Ectodermal cell (in vitro differentiated cells): ENCODE measurements at regions not wholly inside any gene's neighbourhood (a gene's known extent, or its start where the extent isn't known, plus 50 kb on each side); places are given as distances from the start of the nearest gene placed in this dataset.

Source experiments
- H3K27ac ChIP-seq: 2 replicates; pipeline ENCODE4 v1.7.0; 2013; ENCODE audit warnings: mild to moderate bottlenecking, low read depth, low read length; ENCODE audit not compliant: insufficient read depth, poor library complexity, severe bottlenecking
- H3K27me3 ChIP-seq: 2 replicates; pipeline ENCODE4 v1.7.0; 2013; ENCODE audit warnings: mild to moderate bottlenecking, low read length; ENCODE audit not compliant: insufficient read depth, control insufficient read depth, poor library complexity, severe bottlenecking
- H3K36me3 ChIP-seq: one replicate; pipeline ENCODE4 v1.7.0; 2013; ENCODE audit warnings: low read length; ENCODE audit not compliant: control insufficient read depth, insufficient read depth
- H3K4me1 ChIP-seq: one replicate; pipeline ENCODE4 v1.7.0; 2013; ENCODE audit warnings: low read length; ENCODE audit not compliant: control insufficient read depth, insufficient read depth
- H3K4me3 ChIP-seq: 2 replicates; pipeline ENCODE4 v1.7.0; 2013; ENCODE audit warnings: low read depth, low read length, control low read depth; ENCODE audit not compliant: insufficient read depth
- H3K9me3 ChIP-seq: 2 replicates; pipeline ENCODE4 v1.7.0; 2013; ENCODE audit warnings: mild to moderate bottlenecking, low read length, moderate library complexity; ENCODE audit not compliant: control insufficient read depth
- WGBS, 2 experiments: methylation state at CpG; one replicate each; pipeline ENCODE4 v1.1.7; 2013; ENCODE audit warnings: missing lambda C conversion rate in 2 of 2; 5-methylcytosine and 5-hydroxymethylcytosine counted together

GRCh38 chr2:147547440-147547839, 297.4 kb upstream of the ACVR2A start:
- no peak overlapping the region for H3K27ac ChIP-seq
- H3K36me3 ChIP-seq, result no peaks in the 10 kb centered on the region
- H3K9me3 ChIP-seq, result no peaks in the 10 kb centered on the region
- WGBS, 2 experiments, result 87 to 95% methylated on average over 1 of the region's 1 CpG
- no peaks in the 10 kb centered on the region for H3K4me1 ChIP-seq
- no peaks in the 10 kb centered on the region for H3K27me3 ChIP-seq
- no peak overlapping the region for H3K4me3 ChIP-seq

- Histone ChIP-seq H3K4me1 (no peaks in the 10 kb centered on the region), H3K36me3 (no peaks in the 10 kb centered on the region), H3K9me3 (no peaks in the 10 kb centered on the region), H3K27ac (no peak overlapping the region), H3K27me3 (no peaks in the 10 kb centered on the region), H3K4me3 (no peak overlapping the region)
- 94 to 97% methylated on average over 1 of the region's 1 CpG for WGBS, 2 experiments
These were observed 298.7 kb upstream of the ACVR2A start for GRCh38 chr2:147546109-147546508.

- Histone ChIP-seq H3K4me3 (no peak overlapping the region), H3K4me1 (no peaks in the 10 kb centered on the region), H3K9me3 (no peaks in the 10 kb centered on the region), H3K27me3 (no peaks in the 10 kb centered on the region), H3K27ac (no peak overlapping the region), H3K36me3 (no peaks in the 10 kb centered on the region)
These were observed 301.8 kb upstream of the ACVR2A start for GRCh38 chr2:147543056-147543455.

GRCh38 chr2:147542351-147542750, 302.5 kb upstream of the ACVR2A start:
- no peaks in the 10 kb centered on the region for H3K4me1 ChIP-seq
- no peaks in the 10 kb centered on the region for H3K9me3 ChIP-seq
- H3K27ac ChIP-seq, result no peak overlapping the region
- no peaks in the 10 kb centered on the region for H3K27me3 ChIP-seq
- no peak overlapping the region for H3K4me3 ChIP-seq
- WGBS, 2 experiments, result 87 to 90% methylated on average over 3 of the region's 3 CpGs
- no peaks in the 10 kb centered on the region for H3K36me3 ChIP-seq

GRCh38 chr2:147541314-147541713, 303.5 kb upstream of the ACVR2A start:
- Histone ChIP-seq H3K4me1 (no peaks in the 10 kb centered on the region), H3K27ac (no peak overlapping the region), H3K9me3 (no peaks in the 10 kb centered on the region), H3K36me3 (no peaks in the 10 kb centered on the region), H3K27me3 (no peaks in the 10 kb centered on the region), H3K4me3 (no peak overlapping the region)
- WGBS, 2 experiments, result 88 to 94% methylated on average over 1 of the region's 1 CpG

- H3K27me3 ChIP-seq, result no peaks in the 10 kb centered on the region
- no peak overlapping the region for H3K27ac ChIP-seq
- H3K9me3 ChIP-seq, result no peaks in the 10 kb centered on the region
- no peak overlapping the region for H3K4me3 ChIP-seq
- H3K36me3 ChIP-seq, result no peaks in the 10 kb centered on the region
- H3K4me1 ChIP-seq, result no peaks in the 10 kb centered on the region
- WGBS, 2 experiments, result 89 to 90% methylated on average over 3 of the region's 3 CpGs
These were observed 306.0 kb upstream of the ACVR2A start for GRCh38 chr2:147538821-147539220.

- H3K36me3 ChIP-seq, result no peaks in the 10 kb centered on the region
- WGBS, 2 experiments, result 87 to 96% methylated on average over 1 of the region's 1 CpG
These were observed 306.7 kb upstream of the ACVR2A start for GRCh38 chr2:147538088-147538487.

GRCh38 chr2:147531269-147531668, 313.6 kb upstream of the ACVR2A start:
- WGBS, 2 experiments, result 94 to 100% methylated on average over 2 to 3 of the region's 3 CpGs
- no peaks in the 10 kb centered on the region for H3K4me1 ChIP-seq
- no peaks in the 10 kb centered on the region for H3K9me3 ChIP-seq
- H3K27me3 ChIP-seq, result no peaks in the 10 kb centered on the region
- no peak overlapping the region for H3K27ac ChIP-seq
- H3K36me3 ChIP-seq, result no peaks in the 10 kb centered on the region
- H3K4me3 ChIP-seq, result no peak overlapping the region

More at GRCh38 chr2:147538088-147538487, 306.7 kb upstream of the ACVR2A start:
- H3K9me3 ChIP-seq, result no peaks in the 10 kb centered on the region
- no peaks in the 10 kb centered on the region for H3K27me3 ChIP-seq
- H3K27ac ChIP-seq, result no peak overlapping the region
- H3K4me3 ChIP-seq, result no peak overlapping the region
- no peaks in the 10 kb centered on the region for H3K4me1 ChIP-seq

- H3K36me3 ChIP-seq, result no peaks in the 10 kb centered on the region
- H3K27ac ChIP-seq, result no peak overlapping the region
- WGBS, 2 experiments, result 92 to 98% methylated on average over 3 of the region's 3 CpGs
- H3K4me3 ChIP-seq, result no peak overlapping the region
- no peaks in the 10 kb centered on the region for H3K4me1 ChIP-seq
- H3K9me3 ChIP-seq, result no peaks in the 10 kb centered on the region
- no peaks in the 10 kb centered on the region for H3K27me3 ChIP-seq
These were observed 314.8 kb upstream of the ACVR2A start for GRCh38 chr2:147530033-147530432.

GRCh38 chr2:147525819-147526489, 318.9 kb upstream of the ACVR2A start:
- H3K9me3 ChIP-seq, result no peaks in the 10 kb centered on the region
- no peak overlapping the region for H3K4me3 ChIP-seq
- no peak overlapping the region for H3K27ac ChIP-seq
- no peaks in the 10 kb centered on the region for H3K36me3 ChIP-seq
- H3K4me1 ChIP-seq, result no peaks in the 10 kb centered on the region
- H3K27me3 ChIP-seq, result no peaks in the 10 kb centered on the region
- 88 to 89% methylated on average over 3 of the region's 3 CpGs for WGBS, 2 experiments

- no peaks in the 10 kb centered on the region for H3K4me1 ChIP-seq
- no peak overlapping the region for H3K27ac ChIP-seq
- no peaks in the 10 kb centered on the region for H3K36me3 ChIP-seq
- H3K27me3 ChIP-seq, result no peaks in the 10 kb centered on the region
- H3K9me3 ChIP-seq, result no peaks in the 10 kb centered on the region
- WGBS, 2 experiments, result 95 to 97% methylated on average over 3 of the region's 3 CpGs
- H3K4me3 ChIP-seq, result no peak overlapping the region
These were observed 319.9 kb upstream of the ACVR2A start for GRCh38 chr2:147524912-147525311.
